Neuronal stem cell (in vitro differentiated cells): ENCODE measurements at regions not wholly inside any gene's neighbourhood (a gene's known extent, or its start where the extent isn't known, plus 50 kb on each side); places are given as distances from the start of the nearest gene placed in this dataset.
A peak's percentile ranks its signal among the peaks of the same experiment; 100 is the strongest.

Experiments
- DNase-seq: peaks from one replicate; pipeline ENCODE4 v3.0.0-alpha.2; 2013; ENCODE audit warnings: low spot score
- H2AFZ ChIP-seq: one replicate; pipeline ENCODE4 v1.6.1; 2013; ENCODE audit warnings: mild to moderate bottlenecking, low read length, inconsistent platforms
- H2AK5ac ChIP-seq: 2 replicates; pipeline ENCODE4 v1.6.1; 2013; ENCODE audit warnings: low read depth, mild to moderate bottlenecking, inconsistent platforms, low read length, moderate library complexity, mixed read lengths
- H2BK120ac ChIP-seq: 2 replicates; pipeline ENCODE4 v1.6.1; 2013; ENCODE audit warnings: low read depth, mild to moderate bottlenecking, inconsistent platforms, low read length, moderate library complexity, mixed read lengths
- H2BK12ac ChIP-seq: one replicate; pipeline ENCODE4 v1.6.1; 2013; ENCODE audit warnings: low read length, inconsistent platforms
- H2BK15ac ChIP-seq: 2 replicates; pipeline ENCODE4 v1.6.1; 2013; ENCODE audit warnings: mild to moderate bottlenecking, low read length, inconsistent platforms, mixed read lengths
- H2BK5ac ChIP-seq: one replicate; pipeline ENCODE4 v1.6.1; 2013; ENCODE audit warnings: inconsistent platforms, mild to moderate bottlenecking, low read length, moderate library complexity
- H3K14ac ChIP-seq: one replicate; pipeline ENCODE4 v1.6.1; 2013; ENCODE audit warnings: low read length, inconsistent platforms
- H3K18ac ChIP-seq: 2 replicates; pipeline ENCODE4 v1.6.1; 2013; ENCODE audit warnings: low read length, inconsistent platforms
- H3K23ac ChIP-seq: 2 replicates; pipeline ENCODE4 v1.6.1; 2013; ENCODE audit warnings: low read depth, mild to moderate bottlenecking, mixed read lengths, low read length, inconsistent platforms; ENCODE audit not compliant: poor library complexity
- H3K27ac ChIP-seq: replicated peaks from 3 replicates; pipeline ENCODE4 v1.5.1; 2013; ENCODE audit warnings: low read length, inconsistent platforms
- H3K27me3 ChIP-seq, 3 experiments: 2 replicates each; pipeline ENCODE4 v1.6.1; 2013; ENCODE audit warnings: low read length in 3 of 3, mild to moderate bottlenecking in 2 of 3, inconsistent platforms in 1 of 3, low read depth in 1 of 3, mixed read lengths in 1 of 3, moderate library complexity in 1 of 3; ENCODE audit not compliant: control insufficient read depth in 3 of 3, insufficient read depth in 3 of 3
- H3K36me3 ChIP-seq, 2 donors: replicated peaks in 1 of 2; 2 replicates each; pipeline ENCODE4 v1.6.1; 2013; ENCODE audit warnings: low read length in 2 of 2; ENCODE audit not compliant: control insufficient read depth in 2 of 2, insufficient read depth in 2 of 2
- H3K4ac ChIP-seq: 2 replicates; pipeline ENCODE4 v1.6.1; 2013; ENCODE audit warnings: inconsistent platforms, mild to moderate bottlenecking, low read length, moderate library complexity
- H3K4me1 ChIP-seq, 2 donors: 1 replicate in 1 of 2; 2 replicates in 1 of 2; pipeline ENCODE4 v1.6.1; 2013; ENCODE audit warnings: low read length in 2 of 2, low read depth in 1 of 2; ENCODE audit not compliant: control insufficient read depth in 2 of 2, insufficient read depth in 1 of 2
- H3K4me2 ChIP-seq: one replicate; pipeline ENCODE4 v1.6.1; 2013; ENCODE audit warnings: mild to moderate bottlenecking, low read length, inconsistent platforms; ENCODE audit not compliant: insufficient read depth, poor library complexity, severe bottlenecking
- H3K4me3 ChIP-seq, 2 donors: 2 replicates each; pipeline ENCODE4 v1.5.1; 2013; ENCODE audit warnings: low read length in 2 of 2, mild to moderate bottlenecking in 2 of 2, inconsistent platforms in 1 of 2, moderate library complexity in 1 of 2
- H3K79me1 ChIP-seq: one replicate; pipeline ENCODE4 v1.6.1; 2013; ENCODE audit warnings: low read depth, mild to moderate bottlenecking, inconsistent platforms, low read length, moderate library complexity
- H3K9ac ChIP-seq: one replicate; pipeline ENCODE4 v1.6.1; 2013; ENCODE audit warnings: mild to moderate bottlenecking, low read depth, low read length, inconsistent platforms; ENCODE audit not compliant: poor library complexity
- H3K9me3 ChIP-seq, 2 donors: replicated peaks in 1 of 2; 2 replicates each; pipeline versions ENCODE3 to v1.6.1; 2013; ENCODE audit warnings: low read length in 2 of 2, mild to moderate bottlenecking in 2 of 2, inconsistent platforms in 1 of 2, low read depth in 1 of 2, mixed read lengths in 1 of 2, moderate library complexity in 1 of 2; ENCODE audit not compliant: control insufficient read depth in 2 of 2, insufficient read depth in 1 of 2
- H4K8ac ChIP-seq: one replicate; pipeline ENCODE4 v1.6.1; 2013; ENCODE audit warnings: low read depth, mild to moderate bottlenecking, inconsistent platforms, low read length, moderate library complexity
- H4K91ac ChIP-seq: one replicate; pipeline ENCODE4 v1.6.1; 2013; ENCODE audit warnings: low read length, low read depth, mild to moderate bottlenecking, inconsistent platforms; ENCODE audit not compliant: poor library complexity
- WGBS, 2 donors: extraction: QIAGEN DNeasy Blood & Tissue Kit; methylation state at CpG; one replicate each; pipeline ENCODE4 v1.1.7; 2013; ENCODE audit warnings: missing lambda C conversion rate in 2 of 2, mixed read lengths in 1 of 2; ENCODE audit not compliant: insufficient read length in 2 of 2, insufficient replicate concordance in 1 of 2; ENCODE audit errors: extremely low coverage in 2 of 2; 5-methylcytosine and 5-hydroxymethylcytosine counted together

DNA sequence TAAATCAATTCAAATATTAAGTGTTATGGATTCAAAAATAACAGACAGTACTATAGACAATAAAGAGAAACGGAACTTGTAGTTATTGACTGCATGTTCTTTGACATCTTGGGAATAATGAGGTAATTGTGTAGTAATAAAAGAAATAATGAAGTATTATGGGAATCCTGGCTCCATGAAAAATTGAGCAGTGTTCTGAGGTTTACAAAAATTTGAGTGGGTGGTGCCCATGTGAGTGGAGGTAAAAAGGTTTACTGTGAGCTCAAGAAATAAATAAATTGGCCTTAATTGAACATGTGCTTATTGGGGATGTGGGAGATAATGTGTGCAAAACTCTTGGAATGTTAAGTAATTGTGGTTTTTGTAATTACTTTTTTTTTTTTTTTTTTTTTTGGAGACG lies 1013.7 kb upstream of the GJE1 start:
- H3K4me3 ChIP-seq: no peak overlapping the region
- H3K27ac ChIP-seq: no peak overlapping the region
- no peaks in the 10 kb centered on the region for H3K36me3 ChIP-seq
- no peak overlapping the region for H2BK5ac ChIP-seq
- H3K4me1 ChIP-seq: no peaks in the 10 kb centered on the region
- WGBS, 2 donors: no CpG with 5 or more reads among the region's 2 CpGs
- no peak overlapping the region for H3K18ac ChIP-seq
- no peak overlapping the region for H4K91ac ChIP-seq
- H3K27me3 ChIP-seq: no peaks in the 10 kb centered on the region
- no peak overlapping the region for H3K14ac ChIP-seq
- no peak for DNase-seq
- H2BK12ac ChIP-seq: no peak overlapping the region
- no peak overlapping the region for H2BK15ac ChIP-seq
- H2AK5ac ChIP-seq: no peak overlapping the region
- H3K4me2 ChIP-seq: no peak overlapping the region
- H4K8ac ChIP-seq: no peak overlapping the region
- no peaks in the 10 kb centered on the region for H3K9me3 ChIP-seq
- H3K9ac ChIP-seq: no peak overlapping the region
- H3K4ac ChIP-seq: no peak overlapping the region
- H2AFZ ChIP-seq: no peak overlapping the region
- H3K23ac ChIP-seq: no peak overlapping the region
- no peaks in the 10 kb centered on the region for H3K79me1 ChIP-seq
- no peak overlapping the region for H2BK120ac ChIP-seq

DNA sequence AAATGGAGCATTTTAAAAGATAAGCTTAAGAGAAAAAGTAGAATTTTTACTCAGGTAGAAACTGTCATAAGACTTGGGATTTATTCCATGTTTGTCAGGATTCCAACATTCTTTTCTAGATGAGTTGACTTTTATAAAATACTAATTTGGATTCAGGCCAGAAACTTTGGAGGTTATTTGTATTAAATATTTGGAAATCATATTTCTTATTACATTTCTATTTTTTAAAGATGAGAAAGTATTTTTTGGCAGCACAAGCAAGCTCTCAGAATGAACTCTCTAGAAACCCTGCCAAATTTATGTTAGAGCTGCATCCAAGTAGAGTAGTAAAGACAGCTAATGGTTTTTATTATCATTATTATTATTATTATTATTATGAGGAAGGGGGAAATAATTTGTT lies 1014.9 kb upstream of the GJE1 start:
- H3K9ac ChIP-seq: no peak overlapping the region
- DNase-seq: no peak
- no peaks in the 10 kb centered on the region for H3K9me3 ChIP-seq

DNA sequence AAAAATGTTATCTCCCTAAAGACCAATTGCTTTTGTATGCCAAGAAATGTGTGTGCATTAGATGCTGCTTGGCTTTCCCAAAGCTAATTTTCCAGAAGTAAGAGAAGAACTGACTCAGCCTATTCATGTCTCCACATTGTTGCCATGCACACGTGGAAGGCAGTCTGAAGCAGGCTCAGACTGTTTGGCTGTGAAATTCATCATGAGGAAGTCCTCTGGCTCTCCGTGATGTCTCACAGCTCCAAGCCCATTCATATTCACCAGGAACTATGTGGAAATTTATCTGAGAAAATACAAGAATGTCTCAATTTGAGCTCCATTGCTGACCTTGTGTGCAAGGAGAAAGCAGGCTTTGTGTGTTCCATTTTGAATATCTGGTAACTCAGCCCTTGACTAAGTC lies 1022.2 kb upstream of the GJE1 start:
- Histone ChIP-seq H3K14ac (no peak overlapping the region), H3K36me3 (no peaks in the 10 kb centered on the region), H2BK12ac (no peak overlapping the region), H4K91ac (no peak overlapping the region), H3K4me2 (no peak overlapping the region), H3K27me3 (no peaks in the 10 kb centered on the region), H3K9ac (no peak overlapping the region), H3K4me1 (peaks cover 6 to 10% of the 10 kb centered on the region in 2 donors), H3K4ac (no peak overlapping the region), H2BK15ac (no peak overlapping the region), H3K18ac (no peak overlapping the region), H4K8ac (no peak overlapping the region), H3K27ac (no peak overlapping the region), H3K4me3 (no peak overlapping the region), H2AFZ (peak overlapping the region; percentile 89), H2BK120ac (no peak overlapping the region), H3K79me1 (no peaks in the 10 kb centered on the region), H2AK5ac (no peak overlapping the region), H3K9me3 (no peaks in the 10 kb centered on the region), H2BK5ac (no peak overlapping the region), H3K23ac (no peak overlapping the region)
- DNase-seq: no peak
- WGBS, 2 donors: no CpG with 5 or more reads among the region's 2 CpGs

More for the DNA sequence above, 1014.9 kb upstream of the GJE1 start:
- H3K18ac ChIP-seq: no peak overlapping the region
- H2BK12ac ChIP-seq: no peak overlapping the region
- H3K79me1 ChIP-seq: no peaks in the 10 kb centered on the region
- no peaks in the 10 kb centered on the region for H3K36me3 ChIP-seq
- H4K91ac ChIP-seq: no peak overlapping the region
- H3K27me3 ChIP-seq: no peaks in the 10 kb centered on the region
- H3K27ac ChIP-seq: no peak overlapping the region
- H3K14ac ChIP-seq: no peak overlapping the region
- H3K23ac ChIP-seq: no peak overlapping the region
- H2BK120ac ChIP-seq: no peak overlapping the region
- no peak overlapping the region for H2AK5ac ChIP-seq
- no peak overlapping the region for H3K4ac ChIP-seq
- H3K4me1 ChIP-seq: no peaks in the 10 kb centered on the region
- no peak overlapping the region for H2AFZ ChIP-seq
- H4K8ac ChIP-seq: no peak overlapping the region
- H2BK15ac ChIP-seq: no peak overlapping the region
- no peak overlapping the region for H3K4me2 ChIP-seq
- no peak overlapping the region for H3K4me3 ChIP-seq
- H2BK5ac ChIP-seq: no peak overlapping the region

DNA sequence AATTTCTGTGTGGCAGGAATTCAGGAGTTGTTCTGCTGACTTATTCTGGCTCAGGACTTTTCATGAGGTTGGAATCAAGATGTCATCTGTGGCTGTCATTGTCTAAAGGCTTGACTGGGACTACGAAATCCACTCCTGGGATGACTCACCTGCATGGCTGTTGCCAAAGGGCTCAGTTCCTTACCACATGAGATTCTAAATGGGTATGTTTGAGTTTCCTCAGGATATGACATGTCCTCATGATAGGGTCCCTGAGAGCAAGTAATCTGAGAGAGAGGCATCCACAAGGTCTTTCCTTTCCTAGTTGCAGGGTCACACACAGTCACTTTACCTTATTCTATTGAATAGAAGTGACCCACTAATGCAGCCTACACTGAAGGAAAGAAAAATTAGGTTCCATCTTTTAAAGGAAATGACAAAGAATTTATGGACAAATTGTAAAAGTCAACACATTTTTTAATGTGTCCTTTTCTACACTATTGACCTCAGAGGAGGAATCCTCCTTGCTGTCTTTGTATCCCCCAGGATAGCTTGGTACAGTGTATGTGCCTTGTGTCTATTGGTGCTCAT lies 1025.0 kb upstream of the GJE1 start:
- Histone ChIP-seq H2BK15ac (no peak overlapping the region), H4K91ac (no peak overlapping the region), H3K4me1 (peaks cover 6 to 14% of the 10 kb centered on the region in 2 donors), H3K36me3 (no peaks in the 10 kb centered on the region), H3K4me2 (no peak overlapping the region), H3K79me1 (no peaks in the 10 kb centered on the region), H3K9me3 (peaks cover 1 to 4% of the 10 kb centered on the region in 2 donors), H3K18ac (peak overlapping the region; percentile 17), H2BK120ac (no peak overlapping the region), H2AK5ac (no peak overlapping the region), H4K8ac (no peak overlapping the region), H2BK12ac (no peak overlapping the region), H2BK5ac (no peak overlapping the region), H2AFZ (peak overlapping the region; percentile 53), H3K27ac (no peak overlapping the region), H3K9ac (no peak overlapping the region), H3K4ac (no peak overlapping the region), H3K27me3 (no peaks in the 10 kb centered on the region), H3K23ac (no peak overlapping the region), H3K14ac (no peak overlapping the region), H3K4me3 (no peak overlapping the region)
- no peak for DNase-seq
- WGBS, 2 donors: no CpG with 5 or more reads among the region's 1 CpG
